H1 (cell line): ENCODE measurements at regions not wholly inside any gene's neighbourhood (a gene's known extent, or its start where the extent isn't known, plus 50 kb on each side); places are given as distances from the start of the nearest gene placed in this dataset.

ENCODE experiments used
- CTCF ChIA-PET: fragments of 300-600 bp; sonication (Branson Sonifier 250); formaldehyde crosslinking; loops from one replicate; lab custom pipeline; 2021; ENCODE audit not compliant: partially characterized antibody; lab: Charles Lee
- POLR2A ChIA-PET: fragments of 300-600 bp; sonication (Branson Sonifier 250); formaldehyde crosslinking; loops from one replicate; lab custom pipeline; 2021; ENCODE audit warnings: inconsistent platforms; ENCODE audit not compliant: partially characterized antibody; lab: Charles Lee
- DNase-seq, 2 experiments: peaks; one replicate each; pipeline versions ENCODE4 v3.0.0 to v3.0.0-alpha.2; 2010 to 2022; ENCODE audit warnings: low spot score in 2 of 2, low read depth in 1 of 2, mixed read lengths in 1 of 2
- FAIRE-seq: peaks from 2 replicates; lab custom pipeline; 2011; peaks lifted over from hg19 to GRCh38; lab: Jason Lieb, UNC
- H2AFZ ChIP-seq: 2 replicates; pipeline ENCODE4 v1.8.1; 2012; ENCODE audit warnings: low read length, inconsistent platforms
- H2AK5ac ChIP-seq: 2 replicates; pipeline ENCODE4 v1.6.1; 2013; ENCODE audit warnings: low read depth, low read length
- H2BK120ac ChIP-seq: replicated peaks from 2 replicates; pipeline ENCODE3; 2013; ENCODE audit warnings: low read depth, low read length, inconsistent platforms
- H2BK12ac ChIP-seq: 2 replicates; pipeline ENCODE4 v1.6.1; 2013; ENCODE audit warnings: low read depth, low read length
- H2BK15ac ChIP-seq: 2 replicates; pipeline ENCODE4 v1.6.1; 2013; ENCODE audit warnings: low read length
- H2BK20ac ChIP-seq: 2 replicates; pipeline ENCODE4 v1.6.1; 2013; ENCODE audit warnings: low read length
- H2BK5ac ChIP-seq: 2 replicates; pipeline ENCODE4 v1.6.1; 2013; ENCODE audit warnings: low read depth, low read length
- H3K14ac ChIP-seq: 2 replicates; pipeline ENCODE4 v1.6.1; 2013; ENCODE audit warnings: inconsistent platforms; ENCODE audit not compliant: insufficient read length
- H3K18ac ChIP-seq: 2 replicates; pipeline ENCODE4 v1.6.1; 2013; ENCODE audit warnings: low read length; ENCODE audit errors: extremely low read depth
- H3K23ac ChIP-seq: 2 replicates; pipeline ENCODE4 v1.6.1; 2013; ENCODE audit warnings: inconsistent platforms; ENCODE audit not compliant: insufficient read length
- H3K23me2 ChIP-seq: 2 replicates; pipeline ENCODE4 v1.6.1; 2013; ENCODE audit warnings: low read depth, low read length
- H3K27ac ChIP-seq: 2 replicates; pipeline ENCODE4 v1.6.1; 2011; ENCODE audit warnings: low read depth, low read length, inconsistent platforms
- H3K27me3 ChIP-seq, 4 experiments: replicated peaks in 1 of 4; 1 replicate in 1 of 4; 2 replicates in 3 of 4; pipeline versions ENCODE4 v1.6.1 to v1.8.1; 2011 to 2013; ENCODE audit warnings: low read length in 3 of 4, mild to moderate bottlenecking in 3 of 4, inconsistent platforms in 2 of 4, mixed read lengths in 2 of 4, moderate library complexity in 1 of 4; ENCODE audit not compliant: control insufficient read depth in 3 of 4, insufficient read depth in 3 of 4; ENCODE audit errors: extremely low read depth in 1 of 4
- H3K36me3 ChIP-seq, 4 experiments: 2 replicates each; pipeline versions ENCODE4 v1.6.1 to v1.8.1; 2011 to 2013; ENCODE audit warnings: mild to moderate bottlenecking in 4 of 4, low read length in 3 of 4, moderate library complexity in 2 of 4, control low read depth in 1 of 4, inconsistent platforms in 1 of 4; ENCODE audit not compliant: insufficient read depth in 4 of 4, control insufficient read depth in 2 of 4
- H3K4ac ChIP-seq: replicated peaks from 2 replicates; pipeline ENCODE3; 2013; ENCODE audit warnings: low read length, low read depth, mixed read lengths, inconsistent platforms; ENCODE audit not compliant: insufficient read length
- H3K4me1 ChIP-seq, 4 experiments: replicated peaks in 1 of 4; 1 replicate in 1 of 4; 2 replicates in 3 of 4; pipeline versions ENCODE4 v1.6.1 to v1.8.1; 2011 to 2013; ENCODE audit warnings: low read length in 3 of 4, inconsistent platforms in 2 of 4, mixed read lengths in 1 of 4; ENCODE audit not compliant: insufficient read depth in 4 of 4, control insufficient read depth in 3 of 4
- H3K4me2 ChIP-seq, 2 experiments: 2 replicates each; pipeline versions ENCODE4 v1.6.1 to v1.8.1; 2011 to 2013; ENCODE audit warnings: low read depth in 2 of 2, low read length in 2 of 2, control low read depth in 1 of 2, inconsistent platforms in 1 of 2, mild to moderate bottlenecking in 1 of 2; ENCODE audit not compliant: insufficient read depth in 1 of 2
- H3K4me3 ChIP-seq, 4 experiments: fragments of 200-600, 300-600 bp in 1 of 4; sonication (generic), shearing (Covaris generic), sonication (Bioruptor Twin) in 1 of 4; 2 replicates each; pipeline versions ENCODE4 v1.5.1 to v1.8.1; 2011 to 2016; ENCODE audit warnings: low read length in 4 of 4, low read depth in 3 of 4, control low read depth in 2 of 4, inconsistent platforms in 2 of 4, mild to moderate bottlenecking in 2 of 4, mixed read lengths in 1 of 4, moderate library complexity in 1 of 4; ENCODE audit not compliant: insufficient read depth in 2 of 4; ENCODE audit errors: extremely low read depth in 1 of 4
- H3K56ac ChIP-seq: replicated peaks from 2 replicates; pipeline ENCODE3; 2013; ENCODE audit warnings: low read depth, mild to moderate bottlenecking, mixed read lengths, low read length, inconsistent platforms; ENCODE audit not compliant: insufficient read length
- H3K79me1 ChIP-seq: 2 replicates; pipeline ENCODE4 v1.6.1; 2013; ENCODE audit warnings: low read depth, low read length, control low read depth
- H3K79me2 ChIP-seq, 2 experiments: 2 replicates each; pipeline versions ENCODE4 v1.6.1 to v1.8.1; 2012 to 2013; ENCODE audit warnings: low read length in 2 of 2, mild to moderate bottlenecking in 2 of 2, inconsistent platforms in 1 of 2; ENCODE audit not compliant: insufficient read depth in 2 of 2, control insufficient read depth in 1 of 2
- H3K9ac ChIP-seq, 4 experiments: replicated peaks in 1 of 4; 1 replicate in 1 of 4; 2 replicates in 3 of 4; pipeline versions ENCODE4 v1.6.1 to v1.8.1; 2011 to 2013; ENCODE audit warnings: low read depth in 3 of 4, low read length in 3 of 4, control low read depth in 2 of 4, mild to moderate bottlenecking in 2 of 4, moderate library complexity in 2 of 4, inconsistent platforms in 1 of 4; ENCODE audit errors: extremely low read depth in 1 of 4
- H3K9me3 ChIP-seq, 2 experiments: 2 replicates each; pipeline versions ENCODE4 v1.6.1 to v1.8.1; 2012 to 2013; ENCODE audit warnings: mild to moderate bottlenecking in 2 of 2, moderate library complexity in 2 of 2, control low read depth in 1 of 2, inconsistent platforms in 1 of 2, low read depth in 1 of 2, low read length in 1 of 2, mixed read lengths in 1 of 2; ENCODE audit not compliant: insufficient read depth in 2 of 2
- H4K20me1 ChIP-seq, 2 experiments: replicated peaks in 1 of 2; 2 replicates each; pipeline versions ENCODE3 to v1.8.1; 2011 to 2013; ENCODE audit warnings: inconsistent platforms in 2 of 2, low read length in 2 of 2, mild to moderate bottlenecking in 1 of 2; ENCODE audit not compliant: insufficient read depth in 2 of 2, control insufficient read depth in 1 of 2
- H4K5ac ChIP-seq: 2 replicates; pipeline ENCODE4 v1.6.1; 2013; ENCODE audit warnings: low read length, low read depth, mixed read lengths, inconsistent platforms; ENCODE audit not compliant: insufficient read length
- H4K8ac ChIP-seq: 2 replicates; pipeline ENCODE4 v1.8.0; 2013; ENCODE audit warnings: mild to moderate bottlenecking, moderate library complexity, low read length, inconsistent platforms; ENCODE audit not compliant: insufficient read depth; ENCODE audit errors: extremely low read depth
- H4K91ac ChIP-seq: replicated peaks from 2 replicates; pipeline ENCODE3; 2013; ENCODE audit warnings: low read length, mixed read lengths, inconsistent platforms; ENCODE audit not compliant: insufficient read length
- ATF3 ChIP-seq: IDR thresholded peaks from 2 replicates; pipeline ENCODE4 v1.6.1; 2011; ENCODE audit warnings: low read depth, mild to moderate bottlenecking, low read length; ENCODE audit not compliant: insufficient read depth
- BACH1 ChIP-seq: IDR thresholded peaks from 2 replicates; pipeline ENCODE4 v1.6.1; 2012; ENCODE audit warnings: low read length, improper control_type of control experiment
- CHD2 ChIP-seq: IDR thresholded peaks from 2 replicates; pipeline ENCODE4 v1.6.1; 2012; ENCODE audit warnings: low read length, improper control_type of control experiment
- EP300 ChIP-seq, 2 experiments: IDR thresholded peaks; 1 replicate in 1 of 2; 2 replicates in 1 of 2; pipeline ENCODE4 v1.6.1; 2011 to 2012; ENCODE audit warnings: low read depth in 2 of 2, low read length in 2 of 2, mild to moderate bottlenecking in 2 of 2, borderline replicate concordance in 1 of 2, inconsistent platforms in 1 of 2, moderate library complexity in 1 of 2
- HDAC6 ChIP-seq: IDR thresholded peaks from one replicate; pipeline ENCODE4 v1.7.1; 2012; ENCODE audit warnings: low read depth, mild to moderate bottlenecking, inconsistent platforms, low read length, moderate library complexity
- JUND ChIP-seq: IDR thresholded peaks from 2 replicates; pipeline ENCODE4 v1.6.1; 2011; ENCODE audit warnings: mild to moderate bottlenecking, improper control_type of control experiment, low read length
- MAX ChIP-seq: IDR thresholded peaks from 2 replicates; pipeline ENCODE4 v1.6.1; 2012; ENCODE audit warnings: inconsistent platforms
- NANOG ChIP-seq: IDR thresholded peaks from 2 replicates; pipeline ENCODE4 v1.6.1; 2011; ENCODE audit warnings: low read length, low read depth, mild to moderate bottlenecking, inconsistent platforms; ENCODE audit not compliant: insufficient read depth, poor library complexity, severe bottlenecking
- NRF1 ChIP-seq: IDR thresholded peaks from 2 replicates; pipeline ENCODE4 v1.6.1; 2011; ENCODE audit warnings: mild to moderate bottlenecking, low read depth, low read length, improper control_type of control experiment
- POLR2AphosphoS5 ChIP-seq: IDR thresholded peaks from 2 replicates; pipeline ENCODE4 v1.6.1; 2011; ENCODE audit warnings: low read depth, low read length
- TBP ChIP-seq: IDR thresholded peaks from 2 replicates; pipeline ENCODE4 v1.6.1; 2011; ENCODE audit warnings: low read depth, low read length, improper control_type of control experiment
- USF2 ChIP-seq: IDR thresholded peaks from 2 replicates; pipeline ENCODE4 v1.6.1; 2011; ENCODE audit warnings: low read length, improper control_type of control experiment
- WGBS, 2 experiments: shearing (Covaris generic) in 1 of 2; methylation state at CpG; one replicate each; pipeline versions ENCODE4 v1.1.6 to v1.1.7; 2013 to 2015; ENCODE audit warnings: low lambda C conversion rate in 2 of 2, mixed read lengths in 2 of 2, inconsistent platforms in 1 of 2, low coverage in 1 of 2, missing lambda C conversion rate in 1 of 2; ENCODE audit not compliant: insufficient replicate concordance in 2 of 2, insufficient coverage in 1 of 2, insufficient read length in 1 of 2; ENCODE audit errors: extremely low coverage in 1 of 2, missing lambda C conversion rate in 1 of 2; 5-methylcytosine and 5-hydroxymethylcytosine counted together

DNA sequence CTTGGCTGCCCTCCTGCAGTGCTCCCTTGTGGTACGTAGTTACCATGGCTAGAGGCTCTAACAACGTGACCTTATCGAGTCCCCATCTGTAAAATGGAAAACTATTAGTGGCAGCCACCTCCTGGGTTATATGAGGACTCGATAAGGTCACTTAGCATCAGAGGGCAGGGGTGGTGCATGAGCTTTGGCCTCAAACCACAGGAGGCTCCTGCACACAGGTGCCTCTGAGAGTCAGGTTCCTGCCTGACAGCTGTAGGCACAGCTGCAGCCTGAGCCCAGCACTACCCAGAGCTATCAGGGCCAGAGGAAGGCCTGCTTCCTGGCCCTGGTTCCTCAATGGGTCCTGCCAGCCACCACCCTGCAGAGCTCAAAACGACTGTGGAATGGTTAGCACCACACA lies 57.2 kb upstream of the SEC14L1 start:
- H3K9ac ChIP-seq = no peak overlapping the region
- H4K5ac ChIP-seq = no peak overlapping the region
- no peak overlapping the region; the same call in 1 of the 2 replicates for H2BK12ac ChIP-seq
- no peaks in the 10 kb centered on the region for H3K27me3 ChIP-seq
- no peak for FAIRE-seq
- no peak overlapping the region for H3K14ac ChIP-seq
- H4K91ac ChIP-seq = no peak overlapping the region
- 93% methylated on average over 5 of the region's 5 CpGs; no CpG with 5 or more reads in 1 of the 2 experiments for WGBS, 2 experiments
- no peak overlapping the region for H2BK5ac ChIP-seq
- H3K23ac ChIP-seq = no peak overlapping the region
- no peak overlapping the region for H3K4me3 ChIP-seq
- H3K36me3 ChIP-seq = no peaks in the 10 kb centered on the region
- H3K56ac ChIP-seq = no peak overlapping the region
- H2BK120ac ChIP-seq = no peak overlapping the region
- DNase-seq = no peak
- no peak overlapping the region for H2BK20ac ChIP-seq
- no peak overlapping the region for H3K18ac ChIP-seq
- H3K79me2 ChIP-seq = no peaks in the 10 kb centered on the region
- no peak overlapping the region for H3K4ac ChIP-seq
- no peaks in the 10 kb centered on the region for H4K20me1 ChIP-seq
- H4K8ac ChIP-seq = no peak overlapping the region
- no peaks in the 10 kb centered on the region for H3K9me3 ChIP-seq
- no peak overlapping the region for H2AFZ ChIP-seq
- ChIA-PET POLR2A (interaction anchor here (0.5 kb wide), 1 partner anchor 40 kb away, joined by 3 read pairs; no protein-coding TSS in a partner anchor), CTCF (interaction anchor here (0.5 to 1.8 kb wide), 8 partner anchors 10 to 260 kb away, joined by 3 to 6 read pairs (median 3); partner anchors contain the start of gene MGAT5B)
- H3K4me1 ChIP-seq = peaks cover 0 to 2% (median 0%) of the 10 kb centered on the region in 4 experiments; a peak in 1 of 7 replicates
- H2AK5ac ChIP-seq = no peak overlapping the region
- no peak for TF ChIP-seq USF2
- TF ChIP-seq HDAC6 = no peak
- no peak for TF ChIP-seq MAX
- no peak for TF ChIP-seq EP300 (IDR thresholded peaks at IDR 0.05; ENCODE audit: borderline replicate concordance in 1 of 2, low read depth in 2 of 2, low read length in 2 of 2)
- TF ChIP-seq CHD2 = no peak
- TF ChIP-seq BACH1 = no peak
- no peak for TF ChIP-seq NANOG
- no peak for TF ChIP-seq ATF3
- no peak for TF ChIP-seq TBP
- no peak for TF ChIP-seq POLR2AphosphoS5
- TF ChIP-seq NRF1 = no peak
- no peak for TF ChIP-seq JUND
- H3K23me2 ChIP-seq = no peaks in the 10 kb centered on the region
- H3K4me2 ChIP-seq = no peak overlapping the region
- no peak overlapping the region for H2BK15ac ChIP-seq
- no peak overlapping the region for H3K27ac ChIP-seq
- no peaks in the 10 kb centered on the region for H3K79me1 ChIP-seq
